Right lobe of liver (tissue), 4 donors: ENCODE measurements at regions not wholly inside any gene's neighbourhood (a gene's known extent, or its start where the extent isn't known, plus 50 kb on each side); places are given as distances from the start of the nearest gene placed in this dataset.

Source experiments
- POLR2A ChIP-seq: fragments of 450-650 bp; IDR thresholded peaks from one replicate; pipeline ENCODE4 v1.6.1; 2017; ENCODE audit warnings: antibody characterized with exemption, mild to moderate bottlenecking
- TF ChIP-seq, protein P1 (sequence below), 4 donors: fragments of 200-600 bp in 3 of 4; fragments of 450-650 bp in 1 of 4; IDR thresholded peaks; one replicate each; pipeline versions ENCODE4 v1.5.1 to v1.8.0; 2016 to 2022; ENCODE audit warnings: antibody characterized with exemption in 4 of 4, mild to moderate bottlenecking in 2 of 4
- donor health status: DM: no; HTN: no; CAD: no.
- donor health status: DM: no; HTN: no; CAD: no.
- donor health status: DM: no; HTN: yes; CAD: no.

DNA sequence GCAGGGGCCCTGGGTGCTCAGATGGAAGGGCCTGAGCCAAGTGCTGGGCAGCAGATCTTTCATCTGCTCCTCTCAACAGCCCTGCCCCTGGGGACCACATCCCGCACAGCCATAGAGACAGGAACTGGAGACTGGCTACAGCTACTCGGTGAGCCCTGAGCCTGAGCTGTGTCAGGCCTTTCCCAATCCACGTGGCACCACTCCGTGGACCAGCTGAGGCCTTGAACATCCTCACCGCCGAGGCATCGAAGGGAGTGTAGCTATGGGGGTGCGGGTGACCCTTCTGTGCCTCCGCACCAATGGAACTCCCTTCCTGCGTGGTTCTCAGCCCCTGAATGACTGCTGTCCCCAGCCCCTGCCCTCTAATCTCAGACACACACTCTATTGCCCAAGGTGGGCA is 362.7 kb upstream of the SHH start:
- no peak for TF ChIP-seq POLR2A
- TF ChIP-seq, protein P1, sequence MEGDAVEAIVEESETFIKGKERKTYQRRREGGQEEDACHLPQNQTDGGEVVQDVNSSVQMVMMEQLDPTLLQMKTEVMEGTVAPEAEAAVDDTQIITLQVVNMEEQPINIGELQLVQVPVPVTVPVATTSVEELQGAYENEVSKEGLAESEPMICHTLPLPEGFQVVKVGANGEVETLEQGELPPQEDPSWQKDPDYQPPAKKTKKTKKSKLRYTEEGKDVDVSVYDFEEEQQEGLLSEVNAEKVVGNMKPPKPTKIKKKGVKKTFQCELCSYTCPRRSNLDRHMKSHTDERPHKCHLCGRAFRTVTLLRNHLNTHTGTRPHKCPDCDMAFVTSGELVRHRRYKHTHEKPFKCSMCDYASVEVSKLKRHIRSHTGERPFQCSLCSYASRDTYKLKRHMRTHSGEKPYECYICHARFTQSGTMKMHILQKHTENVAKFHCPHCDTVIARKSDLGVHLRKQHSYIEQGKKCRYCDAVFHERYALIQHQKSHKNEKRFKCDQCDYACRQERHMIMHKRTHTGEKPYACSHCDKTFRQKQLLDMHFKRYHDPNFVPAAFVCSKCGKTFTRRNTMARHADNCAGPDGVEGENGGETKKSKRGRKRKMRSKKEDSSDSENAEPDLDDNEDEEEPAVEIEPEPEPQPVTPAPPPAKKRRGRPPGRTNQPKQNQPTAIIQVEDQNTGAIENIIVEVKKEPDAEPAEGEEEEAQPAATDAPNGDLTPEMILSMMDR (IDR thresholded peaks at IDR 0.05): no peak
